ENCODE measurements at regions not wholly inside any gene's neighbourhood (a gene's known extent, or its start where the extent isn't known, plus 50 kb on each side); places are given as distances from the start of the nearest gene placed in this dataset.
"Not testable (repeated sequence)": the region's sequence is repeated elsewhere in the genome, so short reads cannot be mapped to it uniquely, and the experiment has no call there.

DNA sequence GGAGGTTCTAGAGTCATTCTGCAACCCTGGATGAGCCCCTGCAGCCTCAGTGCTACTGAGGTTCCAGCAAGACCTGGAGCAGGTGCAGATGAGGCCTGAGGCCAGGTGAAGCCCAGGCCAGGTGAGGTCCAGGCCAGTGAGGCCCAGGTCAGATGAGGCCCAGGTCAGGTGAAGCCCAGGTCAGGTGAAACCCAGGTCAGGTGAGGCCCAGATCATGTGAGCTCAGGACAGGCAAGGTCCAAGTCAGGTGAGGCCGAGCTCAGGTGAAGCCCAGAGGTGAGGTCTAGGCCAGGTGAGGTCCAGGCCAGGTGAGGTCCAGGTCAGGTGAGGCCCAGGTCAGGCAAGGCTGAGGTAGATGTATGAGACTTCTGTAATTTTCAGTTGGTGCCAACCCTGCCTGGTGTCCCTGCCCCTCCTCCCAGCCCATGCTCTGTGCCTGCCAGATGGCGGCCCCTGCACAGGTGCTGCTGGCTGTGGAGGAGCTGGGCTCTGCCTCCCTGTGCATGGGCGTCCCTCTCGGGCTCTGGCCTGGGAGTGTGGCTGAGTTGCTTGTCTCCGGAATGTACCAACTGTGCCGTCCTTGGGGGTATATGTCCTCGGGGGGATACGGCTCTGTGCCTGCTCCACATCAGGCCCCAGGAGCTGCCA, 388.5 kb downstream of the TMEM121 start:
- TF ChIP-seq, protein P1, sequence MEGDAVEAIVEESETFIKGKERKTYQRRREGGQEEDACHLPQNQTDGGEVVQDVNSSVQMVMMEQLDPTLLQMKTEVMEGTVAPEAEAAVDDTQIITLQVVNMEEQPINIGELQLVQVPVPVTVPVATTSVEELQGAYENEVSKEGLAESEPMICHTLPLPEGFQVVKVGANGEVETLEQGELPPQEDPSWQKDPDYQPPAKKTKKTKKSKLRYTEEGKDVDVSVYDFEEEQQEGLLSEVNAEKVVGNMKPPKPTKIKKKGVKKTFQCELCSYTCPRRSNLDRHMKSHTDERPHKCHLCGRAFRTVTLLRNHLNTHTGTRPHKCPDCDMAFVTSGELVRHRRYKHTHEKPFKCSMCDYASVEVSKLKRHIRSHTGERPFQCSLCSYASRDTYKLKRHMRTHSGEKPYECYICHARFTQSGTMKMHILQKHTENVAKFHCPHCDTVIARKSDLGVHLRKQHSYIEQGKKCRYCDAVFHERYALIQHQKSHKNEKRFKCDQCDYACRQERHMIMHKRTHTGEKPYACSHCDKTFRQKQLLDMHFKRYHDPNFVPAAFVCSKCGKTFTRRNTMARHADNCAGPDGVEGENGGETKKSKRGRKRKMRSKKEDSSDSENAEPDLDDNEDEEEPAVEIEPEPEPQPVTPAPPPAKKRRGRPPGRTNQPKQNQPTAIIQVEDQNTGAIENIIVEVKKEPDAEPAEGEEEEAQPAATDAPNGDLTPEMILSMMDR (IDR thresholded peaks at IDR 0.05): no peak
- H3K27ac Mint-ChIP-seq: no peak overlapping the region
- peaks cover 84% of the 10 kb centered on the region for H3K9me3 Mint-ChIP-seq
- H3K27me3 Mint-ChIP-seq (ENCODE audit: low read depth, poor library complexity): no peaks in the 10 kb centered on the region
- no peaks in the 10 kb centered on the region for H3K4me1 Mint-ChIP-seq
- no peak for DNase-seq
- H3K36me3 Mint-ChIP-seq (ENCODE audit: low read depth): no peaks in the 10 kb centered on the region
- H3K4me3 Mint-ChIP-seq: no peak overlapping the region

DNA sequence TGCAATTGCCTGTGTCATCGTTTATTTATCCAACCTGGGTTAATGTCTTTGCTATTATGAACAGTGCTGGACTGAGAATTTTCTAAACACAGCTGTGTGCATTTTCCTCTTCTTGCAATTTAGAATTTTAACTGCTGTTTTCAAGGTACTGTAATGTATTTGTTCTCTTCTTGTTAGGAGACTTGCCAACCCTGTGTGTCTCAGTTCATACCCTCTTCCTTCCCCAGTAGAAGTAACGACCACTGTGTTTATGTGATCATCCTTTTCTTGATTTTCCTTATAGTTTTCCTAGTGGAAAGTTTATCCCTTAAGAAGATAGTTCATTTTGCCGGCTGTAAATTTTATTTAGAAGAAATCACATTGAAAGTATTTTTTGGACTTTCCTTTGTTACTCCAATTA, 389.2 kb downstream of the TMEM121 start:
- not testable (repeated sequence) for H3K36me3 Mint-ChIP-seq (ENCODE audit: low read depth); H3K27ac Mint-ChIP-seq; DNase-seq; H3K4me3 Mint-ChIP-seq; H3K27me3 Mint-ChIP-seq (ENCODE audit: low read depth, poor library complexity); H3K4me1 Mint-ChIP-seq
- H3K9me3 Mint-ChIP-seq: peaks cover 86% of the 10 kb centered on the region

DNA sequence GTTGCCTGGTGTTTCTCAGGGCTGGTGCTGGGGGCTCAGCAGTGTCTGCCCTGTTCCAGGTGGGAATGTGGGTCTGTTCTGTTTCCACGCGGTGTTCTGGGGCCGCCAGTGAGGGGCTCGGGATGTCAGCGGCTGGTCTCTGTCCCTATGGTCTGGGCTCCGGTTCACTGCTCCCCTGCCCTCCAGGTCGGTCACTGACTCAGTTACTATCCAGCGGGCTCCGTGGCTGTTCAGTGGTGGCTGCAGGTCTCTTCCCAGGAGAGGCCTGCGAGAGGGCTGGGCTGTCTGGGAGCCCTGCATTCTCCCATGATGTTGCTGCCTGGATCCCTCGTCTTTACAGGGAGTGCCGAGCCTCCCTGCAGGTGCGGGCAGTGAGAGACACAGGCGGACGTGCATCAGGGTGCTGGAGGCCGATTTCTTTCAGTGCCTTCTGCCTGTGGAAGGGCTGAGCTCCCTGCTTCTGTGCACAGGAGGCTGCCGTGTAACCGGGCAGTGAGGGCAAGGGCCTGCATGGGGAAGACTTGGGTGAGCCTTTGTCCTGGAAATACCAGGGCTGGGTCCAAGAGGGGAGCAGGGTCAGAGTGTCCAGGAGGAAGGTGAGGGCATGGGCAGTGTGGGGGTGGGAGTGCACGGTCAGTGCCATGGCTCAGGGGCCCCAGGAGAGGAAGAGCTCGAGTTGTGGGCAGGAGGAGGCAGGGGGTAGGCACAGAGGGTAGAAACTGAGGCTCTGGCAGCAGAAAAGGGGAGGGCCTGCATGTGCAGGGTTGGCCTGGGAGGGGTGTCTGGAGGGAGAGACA, 391.0 kb downstream of the TMEM121 start:
- not testable (repeated sequence) for H3K27ac Mint-ChIP-seq; H3K4me3 Mint-ChIP-seq; H3K27me3 Mint-ChIP-seq (ENCODE audit: low read depth, poor library complexity); H3K36me3 Mint-ChIP-seq (ENCODE audit: low read depth); DNase-seq; H3K4me1 Mint-ChIP-seq
- peaks cover 89% of the 10 kb centered on the region for H3K9me3 Mint-ChIP-seq

DNA sequence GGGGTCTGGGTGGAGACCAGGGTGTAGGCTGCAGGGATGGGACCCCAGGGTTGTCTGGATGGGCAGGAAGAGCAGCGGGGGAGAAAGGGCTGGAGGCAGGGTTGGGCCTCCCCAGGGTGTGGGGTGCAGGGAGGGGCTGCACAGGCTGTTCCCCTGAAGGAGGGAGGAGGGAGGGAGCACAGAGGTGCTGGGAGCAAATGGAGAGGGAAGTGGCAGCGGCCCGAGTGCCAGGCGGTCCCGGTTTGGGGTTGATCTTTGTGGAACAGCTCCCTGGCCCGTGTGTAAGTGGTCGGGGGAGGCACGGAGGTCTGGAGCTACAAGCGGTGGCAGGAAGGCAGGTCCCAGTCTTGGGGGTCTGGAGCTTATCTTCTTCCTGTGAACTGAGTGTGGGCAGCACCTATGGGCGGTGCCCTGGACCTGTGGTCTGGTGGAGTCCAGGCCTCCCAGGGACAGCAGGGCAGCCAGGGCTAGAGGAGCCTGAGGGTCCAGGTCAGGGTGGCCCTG, 391.6 kb downstream of the TMEM121 start:
- Mint-ChIP-seq H3K4me3 (no peak overlapping the region), H3K4me1 (no peaks in the 10 kb centered on the region), H3K9me3 (peaks cover 89% of the 10 kb centered on the region), H3K27me3 (ENCODE audit: low read depth, poor library complexity) (peaks cover 2% of the 10 kb centered on the region), H3K27ac (no peak overlapping the region), H3K36me3 (ENCODE audit: low read depth) (no peaks in the 10 kb centered on the region)
- no peak for DNase-seq
- TF ChIP-seq, protein P1 (IDR thresholded peaks at IDR 0.05): no peak

DNA sequence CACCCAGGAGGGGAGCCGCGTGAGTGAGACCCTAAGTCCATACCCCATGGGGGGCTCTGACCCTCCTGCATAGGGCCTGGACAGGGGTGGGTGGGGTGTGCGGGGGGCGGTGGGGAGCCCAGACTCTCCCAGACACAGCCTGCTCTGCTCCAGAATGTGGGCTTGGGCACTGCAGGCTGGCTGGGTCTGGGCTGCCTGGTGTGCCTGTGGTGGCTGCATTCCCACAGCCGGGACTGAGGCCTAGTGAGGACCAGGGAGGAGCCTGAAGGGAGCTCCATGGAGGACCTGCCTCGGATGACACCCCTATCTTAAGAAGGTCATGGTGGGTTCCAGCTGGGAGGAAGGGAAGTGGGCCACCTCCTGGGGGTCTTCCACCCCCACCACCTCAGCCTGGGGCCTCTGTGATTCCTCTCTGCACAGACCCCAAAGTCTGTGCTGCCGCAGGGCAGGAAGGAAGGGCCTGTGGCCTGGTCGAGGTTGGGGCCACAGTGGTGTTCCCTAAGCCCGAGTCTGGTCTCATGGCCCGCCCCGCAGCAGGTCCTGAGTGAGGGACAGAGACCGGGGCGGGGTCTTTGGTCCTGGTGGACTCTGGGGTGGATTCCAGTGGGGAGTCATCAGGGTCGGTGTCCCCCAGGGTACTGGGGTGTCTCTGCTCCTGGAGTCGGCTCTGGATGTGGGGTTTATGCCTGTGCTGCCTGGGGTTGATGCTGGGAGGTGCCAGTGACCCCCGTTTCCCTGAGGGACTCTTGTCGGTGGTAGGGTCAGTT, 392.3 kb downstream of the TMEM121 start:
- Mint-ChIP-seq H3K4me3 (no peak overlapping the region), H3K9me3 (peaks cover 85% of the 10 kb centered on the region), H3K27ac (no peak overlapping the region), H3K27me3 (ENCODE audit: low read depth, poor library complexity) (peaks cover 2% of the 10 kb centered on the region), H3K36me3 (ENCODE audit: low read depth) (no peaks in the 10 kb centered on the region), H3K4me1 (no peaks in the 10 kb centered on the region)
- DNase-seq: no peak
- TF ChIP-seq, protein P1 (IDR thresholded peaks at IDR 0.05): no peak

DNA sequence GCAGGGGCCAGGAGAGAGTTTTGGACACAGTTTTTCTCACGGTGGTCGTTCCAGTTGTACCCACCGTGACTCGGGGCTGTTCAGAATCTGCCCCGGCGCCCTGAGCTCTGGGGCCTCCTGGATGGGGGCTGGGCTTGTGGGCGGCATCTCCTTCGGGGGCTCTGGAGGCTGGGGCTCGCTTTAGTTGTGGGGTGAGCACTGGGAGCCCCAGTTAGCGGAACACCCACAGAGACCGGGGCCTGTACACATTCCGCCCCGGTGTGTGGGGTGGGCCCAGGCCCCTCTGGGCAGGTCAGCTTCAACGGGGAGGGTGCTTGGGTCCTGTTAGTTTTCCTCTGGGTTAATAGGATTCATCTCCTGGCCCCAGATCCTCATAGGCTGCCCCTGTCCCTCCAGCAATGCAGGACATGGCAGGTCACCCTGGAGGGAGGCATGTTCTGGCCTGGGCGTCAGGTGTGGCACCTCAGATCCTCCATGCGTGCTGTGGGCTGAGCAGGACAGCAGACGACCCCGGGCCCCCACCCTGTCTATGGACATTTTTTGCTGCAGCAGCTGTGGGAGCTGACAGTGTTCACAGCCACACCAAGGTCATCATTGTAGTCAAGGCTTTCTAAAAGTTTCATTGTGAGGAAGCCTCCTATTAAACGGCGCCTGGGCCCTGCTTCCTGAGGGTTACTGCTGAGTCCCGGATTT, 393.2 kb downstream of the TMEM121 start:
- peaks cover 2% of the 10 kb centered on the region for H3K27me3 Mint-ChIP-seq (ENCODE audit: low read depth, poor library complexity)
- TF ChIP-seq, protein P1 (IDR thresholded peaks at IDR 0.05): no peak
- H3K4me3 Mint-ChIP-seq: no peak overlapping the region
- no peaks in the 10 kb centered on the region for H3K4me1 Mint-ChIP-seq
- H3K27ac Mint-ChIP-seq: no peak overlapping the region
- peaks cover 85% of the 10 kb centered on the region for H3K9me3 Mint-ChIP-seq
- no peak for DNase-seq
- no peaks in the 10 kb centered on the region for H3K36me3 Mint-ChIP-seq (ENCODE audit: low read depth)

DNA sequence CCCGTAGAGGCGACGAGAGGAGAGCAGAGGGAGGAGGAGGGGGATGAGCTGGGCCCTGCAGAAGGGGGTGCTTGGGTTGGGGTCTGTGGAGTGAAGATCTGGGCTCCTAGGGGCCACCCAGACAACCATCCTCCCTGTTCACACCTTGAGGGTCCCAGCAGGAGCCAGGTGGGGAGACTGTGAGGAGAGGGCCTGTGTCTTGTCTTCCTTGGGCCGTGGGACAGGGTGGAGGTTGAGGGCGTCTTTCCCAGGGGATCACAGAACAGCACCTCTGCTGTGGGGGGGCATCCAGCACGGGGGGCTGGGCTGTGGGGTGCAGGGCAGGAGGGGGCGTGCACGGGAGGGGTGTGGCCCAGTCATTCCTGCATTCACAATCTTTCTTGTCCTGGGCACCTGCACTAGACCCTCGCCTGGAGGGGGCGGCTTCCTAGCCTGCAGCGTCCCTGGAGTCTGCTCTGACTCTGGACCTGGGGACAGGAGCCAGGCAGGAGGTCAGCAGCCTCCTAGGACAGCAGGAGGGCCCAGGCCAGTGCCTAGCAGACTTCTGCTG, 393.8 kb downstream of the TMEM121 start:
- not testable (repeated sequence) for DNase-seq; H3K4me3 Mint-ChIP-seq; H3K4me1 Mint-ChIP-seq; H3K27me3 Mint-ChIP-seq (ENCODE audit: low read depth, poor library complexity); H3K27ac Mint-ChIP-seq; H3K36me3 Mint-ChIP-seq (ENCODE audit: low read depth)
- H3K9me3 Mint-ChIP-seq: peaks cover 85% of the 10 kb centered on the region

DNA sequence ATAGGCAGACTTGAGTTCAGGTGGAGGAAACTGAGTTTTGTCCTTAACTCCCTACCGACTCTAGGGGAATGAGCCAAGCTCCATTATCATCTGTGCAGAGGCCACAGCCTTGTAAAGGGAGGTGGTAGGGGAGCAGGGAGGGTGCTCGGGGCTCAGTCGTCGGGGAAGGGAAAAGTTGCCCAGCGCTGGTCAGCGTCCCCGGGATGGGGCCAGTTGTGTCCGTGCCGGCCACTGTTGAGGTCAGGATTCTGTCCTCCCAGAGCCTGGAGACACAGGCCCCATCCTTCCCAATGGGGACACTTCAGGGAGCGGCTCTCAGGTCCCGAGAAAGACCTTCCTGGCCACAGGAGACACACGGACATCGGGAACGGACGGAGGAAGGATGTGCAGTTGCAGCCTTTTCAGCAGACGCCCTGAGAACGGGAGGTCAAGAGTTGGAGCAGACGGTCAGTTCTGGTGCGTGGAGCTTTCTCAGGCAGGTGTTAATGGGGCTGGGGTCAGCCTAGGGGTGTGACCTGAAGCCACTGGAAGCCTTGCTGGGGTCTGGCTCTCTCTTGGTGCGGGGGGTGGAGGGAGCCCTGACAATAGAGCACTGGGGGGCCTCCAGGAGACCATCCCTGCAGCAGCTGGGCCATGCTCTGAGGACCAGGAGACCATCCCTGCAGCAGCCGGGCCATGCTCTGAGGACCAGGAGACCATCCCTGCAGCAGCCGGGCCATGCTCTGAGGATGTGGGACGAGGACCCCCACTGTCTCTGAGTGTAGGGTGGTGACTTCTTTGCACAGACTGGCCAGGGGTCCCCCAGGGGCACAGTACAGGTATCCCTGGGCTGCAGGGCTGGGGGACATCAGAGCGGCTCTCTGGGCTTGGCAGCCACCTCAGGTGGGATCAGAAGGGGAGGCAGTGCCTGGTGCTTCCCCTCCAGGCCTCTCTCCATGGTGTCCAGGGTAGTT, 394.7 kb downstream of the TMEM121 start:
- H3K9me3 Mint-ChIP-seq: peaks cover 84% of the 10 kb centered on the region
- H3K4me3 Mint-ChIP-seq: not testable (repeated sequence)

More for the DNA sequence above, 394.7 kb downstream of the TMEM121 start:
- not testable (repeated sequence) for H3K27me3 Mint-ChIP-seq (ENCODE audit: low read depth, poor library complexity); H3K4me1 Mint-ChIP-seq; H3K27ac Mint-ChIP-seq; DNase-seq; H3K36me3 Mint-ChIP-seq (ENCODE audit: low read depth)
